ENCODE measurements at regions not wholly inside any gene's neighbourhood (a gene's known extent, or its start where the extent isn't known, plus 50 kb on each side); places are given as distances from the start of the nearest gene placed in this dataset.

GRCh38 chr13:64985075-64985474 lies 2245.1 kb downstream of the PCDH9 start:
- DNase-seq: no peak

- no peak for DNase-seq
Observed at GRCh38 chr13:64962404-64962803, 2267.7 kb downstream of the PCDH9 start.

- no peak for DNase-seq
Observed at GRCh38 chr13:64959276-64959675, 2270.9 kb downstream of the PCDH9 start.

DNA sequence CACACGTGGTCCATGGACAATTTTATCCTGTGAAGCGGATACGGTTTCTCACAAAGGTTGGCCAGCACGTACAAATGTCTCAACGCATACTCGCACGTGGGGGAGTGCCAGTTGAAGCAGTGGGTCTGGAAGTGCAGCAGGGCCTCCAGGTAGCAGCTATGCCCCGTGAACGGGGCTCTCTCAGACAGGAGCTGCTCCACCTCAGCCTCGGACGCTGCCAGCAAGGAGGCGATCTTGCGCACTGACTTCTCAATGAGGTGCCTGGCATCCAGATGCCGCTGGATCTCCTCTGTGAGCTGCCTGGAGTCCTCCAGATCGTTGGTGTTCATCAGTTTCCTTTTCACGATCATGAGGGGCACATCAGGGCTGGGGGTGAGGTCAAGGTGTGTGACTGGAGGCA lies 2272.0 kb downstream of the PCDH9 start:
- no peak for DNase-seq

DNA sequence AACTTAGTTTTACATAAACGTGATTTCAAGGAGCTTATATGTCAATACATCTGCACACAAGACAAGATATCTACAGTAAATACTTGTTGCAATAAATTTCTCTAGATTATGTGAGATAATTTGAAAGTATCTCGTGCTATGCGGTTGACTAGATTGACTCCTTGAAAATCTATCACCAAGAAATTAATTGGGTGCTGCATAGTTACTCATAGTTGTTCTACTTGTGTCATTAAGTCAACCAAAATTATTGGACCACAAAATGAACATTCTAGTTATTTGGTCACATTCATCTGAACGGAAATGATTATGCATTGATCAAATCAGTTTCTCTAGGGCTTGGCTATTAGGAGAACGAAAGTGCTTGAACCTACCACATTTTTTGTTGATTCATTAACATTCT lies 2291.5 kb downstream of the PCDH9 start:
- no peak for DNase-seq

DNA sequence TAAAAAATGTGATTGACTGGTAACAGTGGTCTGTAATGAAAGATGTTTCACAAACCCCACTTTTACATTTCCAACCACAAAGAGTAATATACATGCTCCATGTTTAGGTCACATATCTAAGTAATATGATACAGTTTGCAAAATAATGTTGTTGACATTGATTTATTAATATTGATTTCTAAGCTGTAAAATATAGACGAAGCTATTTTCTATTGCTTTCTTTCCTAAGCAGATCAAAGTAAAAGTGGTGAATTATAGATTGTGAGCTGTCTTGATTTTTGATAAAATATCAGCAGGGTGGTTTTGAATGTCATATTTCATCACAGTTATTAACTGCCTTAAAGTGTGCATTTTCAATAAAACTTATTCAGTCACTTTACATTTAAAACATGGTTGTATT lies 2292.8 kb downstream of the PCDH9 start:
- no peak for DNase-seq

GRCh38 chr13:64936879-64937278 lies 2293.3 kb downstream of the PCDH9 start:
- DNase-seq: no peak

GRCh38 chr13:64935441-64935840 lies 2294.7 kb downstream of the PCDH9 start:
- no peak for DNase-seq

GRCh38 chr13:64934569-64935362 lies 2295.4 kb downstream of the PCDH9 start:
- no peak for DNase-seq

- DNase-seq: no peak
Observed at GRCh38 chr13:64930636-64931035, 2299.5 kb downstream of the PCDH9 start.

- DNase-seq: no peak
Observed at GRCh38 chr13:64928696-64929499, 2301.2 kb downstream of the PCDH9 start.

DNA sequence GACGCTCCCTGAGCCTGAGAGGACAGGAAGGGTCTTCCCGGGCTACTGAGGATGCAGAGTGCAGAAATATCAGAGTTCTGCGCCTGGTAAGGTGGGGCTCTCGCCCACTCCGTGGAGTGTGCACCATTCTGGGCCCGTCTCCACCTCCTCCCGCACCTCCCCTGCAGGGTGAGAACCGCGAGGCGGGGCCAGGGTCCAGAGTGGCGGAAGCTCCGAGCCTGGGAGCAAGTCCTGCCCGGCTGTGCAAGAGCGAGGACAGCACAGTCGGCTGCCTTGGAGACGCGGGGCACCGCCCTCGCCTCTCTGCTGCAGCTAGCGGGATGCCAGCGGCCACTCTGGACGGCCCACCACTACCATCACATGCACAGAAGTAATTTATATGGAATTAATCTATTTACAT lies 2304.4 kb downstream of the PCDH9 start:
- peak in 1 of 5 donors; percentile 1 for DNase-seq

- no peak for DNase-seq
Observed at GRCh38 chr13:64925284-64925683, 2304.9 kb downstream of the PCDH9 start.

- no peak for DNase-seq
Observed at GRCh38 chr13:64924401-64924800, 2305.7 kb downstream of the PCDH9 start.

GRCh38 chr13:64917566-64917965 lies 2312.6 kb downstream of the PCDH9 start:
- no peak for DNase-seq

- DNase-seq: no peak
Observed at GRCh38 chr13:64912141-64912540, 2318.0 kb downstream of the PCDH9 start.

- no peak for DNase-seq
Observed at GRCh38 chr13:64910096-64910495, 2320.0 kb downstream of the PCDH9 start.

GRCh38 chr13:64909184-64909583 lies 2321.0 kb downstream of the PCDH9 start:
- DNase-seq: no peak

- no peak for DNase-seq
Observed at GRCh38 chr13:64900039-64900438, 2330.1 kb downstream of the PCDH9 start.

DNA sequence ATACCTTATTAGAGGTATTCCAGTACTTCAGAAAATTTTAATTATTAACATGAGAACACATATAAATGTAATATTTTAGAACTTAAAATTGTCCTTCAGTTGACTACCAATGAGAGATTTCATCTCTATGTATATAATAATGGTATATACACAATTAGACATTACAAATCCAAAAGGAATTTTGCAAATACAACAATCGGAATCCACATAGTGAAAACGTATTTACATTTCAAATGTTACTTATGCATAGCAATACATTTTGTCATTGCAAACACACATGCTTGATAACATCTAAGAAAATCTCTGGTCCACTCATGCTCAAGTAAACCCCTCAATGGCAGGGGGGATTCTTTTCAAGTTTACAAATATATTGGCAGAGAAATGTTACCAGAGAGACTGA lies 2345.2 kb downstream of the PCDH9 start:
- DNase-seq: no peak

DNA sequence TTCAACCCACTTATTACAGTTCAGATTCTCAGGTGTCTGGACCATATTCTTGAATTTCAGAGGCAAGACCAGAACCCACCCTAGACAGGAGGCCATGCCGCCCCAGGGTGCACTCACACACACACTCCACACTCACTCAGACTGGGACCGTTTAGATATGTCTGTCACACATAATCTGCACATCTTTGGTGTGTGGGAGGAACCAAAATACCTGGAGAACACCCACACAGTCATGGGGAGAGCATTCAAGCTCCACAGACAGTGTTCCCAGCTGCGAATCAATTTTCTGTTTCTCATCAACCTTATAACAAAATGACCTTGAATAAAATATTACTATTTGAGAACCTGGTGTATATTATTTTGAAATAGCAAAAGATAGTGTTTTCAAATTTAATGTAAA lies 2353.0 kb downstream of the PCDH9 start:
- DNase-seq: no peak

DNA sequence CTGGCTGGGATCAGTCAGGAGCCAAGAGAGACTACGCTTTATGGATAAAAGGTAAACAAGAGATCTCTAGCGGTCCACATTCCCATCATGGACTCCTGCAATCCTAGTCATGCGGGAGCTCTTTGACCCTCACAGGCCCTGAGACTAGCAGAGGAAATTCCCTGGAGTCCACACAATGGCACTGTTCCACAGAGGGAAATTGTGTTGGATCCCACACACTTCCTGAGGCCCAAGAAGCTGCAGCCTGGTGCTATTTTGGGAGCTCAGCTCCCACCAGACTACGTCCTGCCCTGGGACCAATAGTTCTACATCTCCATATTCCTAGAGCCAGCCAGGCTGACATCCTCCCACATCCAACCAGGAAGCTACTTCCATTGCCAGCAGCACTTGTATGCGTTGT lies 2358.4 kb downstream of the PCDH9 start:
- DNase-seq: no peak

DNA sequence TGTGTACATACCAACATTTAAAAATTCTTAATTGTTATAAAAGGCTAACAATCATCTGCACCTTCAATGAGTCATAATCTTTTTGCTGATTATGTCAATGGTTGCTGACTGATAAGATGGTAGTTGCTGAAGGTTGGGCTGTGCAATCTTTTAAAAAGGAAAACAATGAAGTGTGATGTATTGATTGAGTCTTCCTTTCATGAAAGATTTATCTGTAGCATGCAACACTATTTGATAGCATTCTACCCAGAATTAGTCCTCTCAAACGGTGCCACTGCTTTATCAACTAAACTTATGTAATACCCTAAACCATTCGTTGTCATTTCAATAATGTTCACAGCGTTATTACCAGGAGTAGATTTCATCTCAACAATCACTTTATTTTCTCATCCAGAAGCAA lies 2360.6 kb downstream of the PCDH9 start:
- DNase-seq: no peak

DNA sequence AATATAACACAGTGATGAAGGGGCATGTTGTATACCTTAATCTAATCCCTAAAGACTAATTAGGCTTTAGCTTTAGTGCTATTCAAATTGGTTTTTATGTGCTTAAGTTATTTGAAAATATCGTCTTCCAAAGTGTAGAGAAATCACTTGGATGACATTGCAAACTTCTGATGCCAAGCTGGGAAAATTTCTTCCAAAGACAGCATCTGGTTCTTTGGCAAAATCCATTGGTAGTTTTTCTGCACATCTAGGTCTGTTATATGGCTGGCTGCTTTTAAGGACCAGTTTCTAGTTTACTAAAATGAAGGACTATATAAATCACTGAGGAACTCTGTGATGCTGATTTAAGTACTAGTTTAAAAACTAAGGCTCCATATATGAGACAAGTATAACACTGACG lies 2362.3 kb downstream of the PCDH9 start:
- no peak for DNase-seq

All from T-helper 1 cell (primary cell).